ENCODE measurements at regions not wholly inside any gene's neighbourhood (a gene's known extent, or its start where the extent isn't known, plus 50 kb on each side); places are given as distances from the start of the nearest gene placed in this dataset.

DNA sequence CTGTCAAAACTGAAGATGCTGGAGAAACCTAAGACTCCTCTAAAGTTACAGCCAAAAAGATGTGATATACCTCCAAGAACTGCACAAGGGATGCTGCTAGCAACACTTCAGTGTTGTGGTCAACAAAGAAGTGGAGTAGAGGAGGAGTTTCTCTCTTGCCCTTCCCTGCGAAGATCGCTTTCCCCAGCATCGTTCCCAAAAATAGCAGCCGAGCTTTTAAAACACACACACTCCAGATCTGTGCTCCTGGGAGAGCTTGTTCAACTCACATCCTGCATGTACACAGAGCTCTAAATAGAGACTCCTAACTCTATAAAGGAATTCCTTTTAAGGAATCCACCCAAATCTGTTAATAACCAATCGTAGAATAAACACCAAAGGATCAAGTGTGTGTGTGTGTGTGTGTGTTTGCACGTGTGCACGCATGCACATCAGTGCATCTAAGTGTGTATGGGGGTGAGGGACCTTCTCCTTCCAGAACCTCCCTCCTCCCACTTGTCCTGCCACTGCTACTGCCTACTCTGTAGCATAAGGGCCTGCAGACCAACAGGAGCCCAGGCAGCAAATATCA lies 58.5 kb downstream of the PSMG1 start:
- no peak for DNase-seq

DNA sequence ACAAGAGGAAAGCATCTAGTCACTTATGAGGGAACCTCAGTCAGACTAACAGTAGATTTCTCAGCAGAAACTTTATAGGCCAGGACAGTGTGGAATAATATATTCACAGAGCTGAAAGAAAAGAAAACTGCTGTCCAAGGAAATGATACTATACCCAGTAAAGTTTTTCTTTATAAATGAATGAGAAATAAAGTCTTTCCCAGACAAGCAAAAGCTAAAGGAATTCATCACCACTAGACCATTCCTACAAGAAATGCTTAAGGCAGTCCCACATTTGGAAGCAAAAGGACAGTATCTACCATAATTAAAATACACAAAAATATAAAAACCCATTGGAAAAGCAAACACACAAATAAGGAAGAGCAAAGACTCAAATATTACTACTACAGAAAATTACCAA lies 59.9 kb downstream of the PSMG1 start:
- DNase-seq, result no peak

DNA sequence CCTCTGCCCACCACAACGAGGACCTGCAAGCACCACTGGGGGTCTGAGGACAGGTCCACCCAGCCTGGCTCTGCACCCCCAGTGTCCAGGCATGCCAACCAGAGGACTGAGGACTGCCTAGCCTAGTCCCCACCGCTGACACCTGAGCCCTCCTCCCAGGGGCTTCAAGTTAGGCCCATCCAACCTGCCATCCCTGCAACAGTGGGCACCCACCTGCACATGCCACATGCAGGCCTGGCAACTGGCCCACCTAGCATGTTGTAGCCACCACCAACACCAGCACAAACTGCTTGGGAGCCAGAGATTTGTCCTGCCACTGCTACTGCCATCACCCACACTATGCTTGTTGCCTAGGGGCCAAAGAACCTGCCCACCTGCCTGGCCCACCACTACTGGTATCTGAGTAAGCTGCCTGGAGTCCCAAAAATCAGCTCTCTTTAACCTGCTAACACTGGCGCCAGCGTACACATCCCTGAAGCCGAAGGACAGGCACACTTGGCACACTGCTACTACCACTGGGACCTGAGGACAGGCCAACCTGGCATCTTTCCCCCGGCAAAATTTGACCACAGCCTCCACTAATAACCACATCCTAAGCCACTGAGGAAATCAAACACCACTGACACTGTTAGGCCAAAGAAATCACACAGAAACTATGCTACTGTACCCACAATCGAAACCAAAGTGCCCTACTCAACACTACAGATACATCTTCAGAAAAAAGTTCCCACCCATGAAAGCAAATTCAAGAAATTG lies 61.5 kb downstream of the PSMG1 start:
- peak; percentile 16 for DNase-seq

DNA sequence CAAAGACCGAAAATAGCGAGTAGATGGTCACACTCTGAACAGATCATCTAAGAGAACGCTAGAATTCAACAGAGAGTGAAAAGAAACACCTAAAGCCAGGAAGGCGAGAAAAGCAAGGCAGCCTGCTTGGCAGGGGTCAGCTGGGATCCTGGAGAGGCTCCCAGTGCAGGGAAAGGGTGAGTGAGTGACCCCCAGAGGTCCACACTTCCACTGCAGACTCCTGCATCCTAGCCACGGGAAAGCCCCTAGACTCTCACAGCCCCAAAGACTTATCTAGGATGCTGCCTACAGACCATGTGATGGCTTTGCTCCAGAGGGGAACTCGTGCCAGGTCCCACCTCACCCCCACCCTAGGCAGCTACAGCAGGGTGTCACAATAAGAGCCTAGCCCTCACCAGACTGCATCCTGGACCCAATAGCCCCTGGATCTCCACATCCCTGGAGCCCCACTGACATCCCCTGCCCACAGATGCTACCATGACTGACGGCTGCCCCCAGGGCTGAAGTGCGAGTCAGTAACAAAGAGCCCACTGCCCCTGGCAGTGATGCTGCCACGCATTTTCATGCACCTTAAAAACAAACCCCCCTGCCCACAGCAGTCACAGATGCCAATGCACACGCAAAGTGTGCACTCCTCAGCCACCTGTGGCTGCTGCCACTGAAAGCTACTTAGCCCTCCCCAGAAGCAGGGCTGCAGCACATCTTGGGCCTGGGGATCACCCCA lies 62.2 kb downstream of the PSMG1 start:
- no peak for DNase-seq

GRCh38 chr21:39119891-39120290 lies 63.4 kb downstream of the PSMG1 start:
- no peak for DNase-seq

GRCh38 chr21:39118604-39119215 lies 64.5 kb downstream of the PSMG1 start:
- DNase-seq, result no peak

GRCh38 chr21:39118061-39118460 lies 65.2 kb downstream of the PSMG1 start:
- DNase-seq, result no peak

GRCh38 chr21:39117440-39117970 lies 65.7 kb downstream of the PSMG1 start:
- no peak for DNase-seq

DNA sequence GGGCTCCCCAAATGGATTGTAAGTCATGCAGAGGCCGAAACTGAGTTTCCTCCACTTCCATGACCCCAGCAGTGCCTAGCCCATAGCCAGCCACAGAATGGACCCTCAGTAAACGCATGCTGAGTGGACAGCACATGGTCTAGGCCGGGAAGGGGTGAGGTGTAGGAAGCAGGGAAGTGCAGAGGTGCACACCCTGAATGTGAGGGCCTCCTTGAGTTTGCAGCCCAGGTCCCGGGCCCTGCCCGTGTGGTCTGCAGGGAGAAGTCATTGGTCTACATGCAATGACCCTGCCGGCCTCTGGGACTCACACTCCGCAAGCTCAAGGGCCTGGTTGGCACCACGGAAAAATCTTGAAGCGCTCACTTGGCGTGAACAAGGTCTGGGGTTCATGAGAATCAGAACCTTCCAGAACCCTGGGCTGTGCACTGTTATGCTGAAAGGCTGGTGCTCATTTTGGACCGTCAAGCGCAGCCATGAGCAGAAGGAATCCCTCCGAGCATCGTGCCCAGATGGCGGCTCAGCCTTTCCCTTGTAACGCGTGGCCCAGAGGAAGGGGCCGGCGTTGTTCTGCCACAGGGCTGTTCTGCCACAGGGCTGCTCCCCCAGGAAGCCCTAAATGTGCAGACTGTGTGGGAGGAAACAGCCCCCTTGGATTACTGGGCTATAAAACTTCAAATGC lies 66.4 kb downstream of the PSMG1 start:
- DNase-seq, result no peak

- DNase-seq, result no peak
Observed at GRCh38 chr21:39115576-39116235, 67.5 kb downstream of the PSMG1 start.

- DNase-seq, result no peak
Observed at GRCh38 chr21:39114871-39115575, 68.2 kb downstream of the PSMG1 start.

- no peak for DNase-seq
Observed at GRCh38 chr21:39111931-39112550, 71.2 kb downstream of the PSMG1 start.

DNA sequence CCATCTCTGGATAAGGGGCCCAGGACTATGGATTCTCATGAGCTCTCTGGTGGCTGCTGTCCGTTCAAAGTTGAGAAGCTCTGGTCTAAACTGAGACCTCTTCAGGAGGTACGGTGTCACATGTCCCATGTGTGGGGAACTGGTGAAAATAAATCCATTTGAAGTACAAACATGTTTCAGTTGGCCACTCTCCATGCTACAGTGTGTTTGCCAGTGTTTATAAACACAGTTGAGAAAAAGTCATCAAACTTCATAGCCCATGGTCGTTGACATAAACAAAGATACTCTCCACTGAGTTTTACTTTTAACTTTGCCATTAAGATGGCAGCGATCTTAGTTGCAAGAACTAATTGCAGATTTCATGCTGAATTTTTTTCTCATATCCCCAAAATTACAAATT lies 72.8 kb downstream of the PSMG1 start:
- no peak for DNase-seq

DNA sequence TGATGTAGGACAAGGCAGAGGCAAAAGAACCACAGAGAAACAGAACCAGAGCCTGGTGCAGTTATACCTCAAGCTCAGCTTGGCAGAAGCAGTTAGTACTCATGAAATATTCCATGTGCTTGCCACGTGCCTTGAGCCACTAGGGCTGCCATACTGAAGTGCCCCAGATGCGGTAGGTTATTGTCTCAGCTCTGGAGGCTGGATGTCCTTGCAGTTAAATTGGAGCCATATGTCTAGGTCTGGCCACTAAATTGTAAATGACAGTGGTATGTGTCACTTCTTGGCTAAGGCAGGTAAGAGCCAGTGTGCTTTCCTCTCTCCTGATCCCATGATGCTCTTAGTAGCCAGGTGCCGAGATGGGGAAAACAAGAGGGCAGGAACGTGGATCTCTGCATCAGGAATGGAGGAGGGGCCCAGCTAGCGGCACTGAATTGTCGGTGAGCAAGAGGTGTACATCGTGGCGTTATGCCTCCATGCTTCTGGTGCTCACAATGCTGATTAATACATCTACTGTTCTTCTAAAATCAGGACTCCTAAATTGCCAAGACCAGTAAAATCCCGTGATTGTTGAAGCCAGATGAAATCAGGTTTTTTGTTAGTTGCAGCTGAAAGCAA lies 73.5 kb downstream of the PSMG1 start:
- DNase-seq, result no peak

- no peak for DNase-seq
Observed at GRCh38 chr21:39109163-39109530, 74.1 kb downstream of the PSMG1 start.

DNA sequence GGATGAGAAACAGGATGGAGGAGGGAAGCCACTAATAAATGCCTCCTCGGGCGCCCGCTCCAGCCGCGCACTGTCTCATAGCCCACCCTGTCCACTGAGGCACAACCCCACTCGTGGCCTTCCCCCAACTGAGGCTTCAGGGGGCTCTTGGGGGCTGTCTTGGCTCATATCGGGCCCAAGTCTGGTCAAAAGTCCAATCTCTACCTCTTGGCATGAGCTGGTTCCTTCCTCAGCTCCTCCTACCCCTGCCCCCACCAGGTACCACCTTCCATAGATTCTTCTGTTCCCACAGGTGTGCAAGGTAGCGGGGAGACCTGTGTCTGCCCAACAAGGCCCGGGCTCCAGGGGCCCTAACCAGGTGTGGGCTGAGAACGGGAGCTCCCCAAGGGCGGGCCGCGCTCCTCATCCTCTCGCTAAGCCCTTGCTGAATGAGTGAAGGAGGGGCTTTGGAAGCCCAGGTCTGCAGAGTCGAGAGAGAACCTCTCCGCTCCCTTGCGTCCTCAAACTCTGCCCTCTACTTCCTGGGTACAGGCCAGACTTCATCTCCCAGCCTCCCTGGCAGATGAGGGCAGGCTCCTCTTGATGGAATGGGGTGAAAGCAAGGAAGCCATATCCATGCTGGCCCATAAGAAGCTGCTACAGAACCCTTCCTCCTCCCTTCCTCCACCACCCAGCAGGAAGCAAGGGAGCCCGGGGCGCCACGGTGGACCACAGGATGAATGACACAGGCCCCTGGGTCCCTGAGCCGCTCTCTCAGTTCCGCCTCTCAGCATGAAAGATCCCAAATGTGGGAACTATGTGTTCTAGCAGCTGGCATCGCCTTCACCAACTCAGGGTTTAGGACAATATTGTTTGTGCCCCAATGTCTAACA lies 74.7 kb downstream of the PSMG1 start:
- no peak for DNase-seq

GRCh38 chr21:39107739-39108138 lies 75.5 kb downstream of the PSMG1 start:
- DNase-seq, result no peak

DNA sequence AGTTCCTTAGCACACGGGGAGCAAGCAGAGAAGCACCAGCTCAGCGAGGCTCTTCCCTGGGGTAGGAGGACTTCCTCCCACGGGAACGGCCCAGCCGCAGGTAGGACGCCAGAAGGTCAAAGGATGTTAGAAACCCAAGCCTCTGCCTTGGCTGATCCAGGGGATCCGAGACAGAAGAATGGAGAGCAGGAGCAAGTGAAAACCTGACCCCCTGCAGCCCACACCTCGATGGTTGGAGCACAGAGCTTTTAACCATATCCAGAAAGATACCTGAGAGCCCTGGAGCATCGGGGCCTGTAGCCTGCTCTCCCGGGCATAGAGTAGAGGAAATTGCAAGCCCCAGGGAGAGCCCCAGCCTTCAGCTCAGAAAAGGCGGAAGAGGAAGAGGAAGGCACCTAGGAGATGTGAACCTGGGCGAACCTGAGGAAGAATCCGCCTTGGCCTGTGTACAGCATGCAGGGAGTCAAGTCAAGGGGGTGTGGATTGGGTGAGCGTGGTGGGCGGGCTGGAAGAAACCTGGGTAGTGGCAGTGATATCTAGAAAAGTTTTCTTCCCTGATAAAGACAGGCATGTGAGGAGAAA lies 76.3 kb downstream of the PSMG1 start:
- no peak for DNase-seq

DNA sequence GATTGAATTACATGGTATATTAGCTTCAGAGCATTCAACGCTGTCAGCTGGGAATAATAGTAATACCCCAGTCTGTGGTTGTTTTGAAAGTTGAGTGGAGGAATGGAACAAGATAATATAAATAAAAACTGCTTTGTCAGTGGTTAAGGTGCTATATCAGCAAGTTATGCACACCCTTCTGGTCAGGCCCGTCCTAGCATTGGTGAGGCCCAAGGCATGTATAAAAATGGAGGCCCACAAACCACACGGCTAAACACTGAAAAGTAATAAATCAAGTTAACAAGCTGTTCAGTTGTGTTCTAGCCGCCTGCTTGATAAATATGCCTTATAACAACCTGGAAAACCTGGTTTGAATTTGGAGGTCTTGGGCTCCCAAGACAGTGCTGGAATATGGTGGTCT lies 77.4 kb downstream of the PSMG1 start:
- no peak for DNase-seq
